ENCODE measurements at regions not wholly inside any gene's neighbourhood (a gene's known extent, or its start where the extent isn't known, plus 50 kb on each side); places are given as distances from the start of the nearest gene placed in this dataset.

DNA sequence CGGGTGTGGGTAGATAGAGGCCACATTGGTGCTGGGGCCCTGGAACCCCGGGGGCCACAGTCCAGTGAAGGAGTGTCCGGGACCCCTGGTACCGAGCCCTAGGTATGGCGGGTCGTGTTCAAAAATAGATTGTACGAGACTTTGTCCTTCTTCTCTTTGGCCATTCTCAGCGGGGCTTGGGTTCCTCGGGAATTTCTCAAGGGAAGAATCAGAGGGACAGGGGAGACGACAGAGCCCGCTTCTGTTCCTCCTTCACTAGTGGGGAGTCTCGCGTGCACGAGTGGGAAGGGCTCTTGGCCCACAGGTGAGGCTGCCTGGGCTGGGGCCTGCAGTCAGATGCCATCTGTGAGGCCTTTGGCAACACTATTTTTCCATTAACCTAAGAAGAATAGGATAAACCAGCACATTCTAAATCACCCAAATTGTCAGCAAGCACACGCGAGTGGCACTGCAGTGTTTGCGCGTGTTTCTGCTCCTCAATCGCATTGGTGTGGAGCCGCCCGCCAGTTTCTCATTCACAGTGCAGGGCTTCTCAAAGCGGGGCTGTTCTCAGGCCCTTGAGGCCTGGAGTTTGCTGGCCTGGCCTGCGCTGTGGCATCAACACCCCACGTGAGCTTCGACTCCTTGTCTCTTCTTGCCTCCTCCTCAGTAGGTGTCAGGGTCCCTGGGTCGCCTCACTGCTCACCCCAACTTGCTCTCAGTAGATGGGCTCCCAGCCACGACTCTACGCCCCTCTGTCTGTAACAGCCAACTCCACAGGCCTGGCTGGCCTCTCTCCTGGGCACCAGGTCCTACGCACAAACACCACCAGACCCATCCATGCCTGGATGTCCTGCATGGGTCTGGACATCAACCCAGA lies 187.6 kb upstream of the SHH start:
- DNase-seq = no peak

DNA sequence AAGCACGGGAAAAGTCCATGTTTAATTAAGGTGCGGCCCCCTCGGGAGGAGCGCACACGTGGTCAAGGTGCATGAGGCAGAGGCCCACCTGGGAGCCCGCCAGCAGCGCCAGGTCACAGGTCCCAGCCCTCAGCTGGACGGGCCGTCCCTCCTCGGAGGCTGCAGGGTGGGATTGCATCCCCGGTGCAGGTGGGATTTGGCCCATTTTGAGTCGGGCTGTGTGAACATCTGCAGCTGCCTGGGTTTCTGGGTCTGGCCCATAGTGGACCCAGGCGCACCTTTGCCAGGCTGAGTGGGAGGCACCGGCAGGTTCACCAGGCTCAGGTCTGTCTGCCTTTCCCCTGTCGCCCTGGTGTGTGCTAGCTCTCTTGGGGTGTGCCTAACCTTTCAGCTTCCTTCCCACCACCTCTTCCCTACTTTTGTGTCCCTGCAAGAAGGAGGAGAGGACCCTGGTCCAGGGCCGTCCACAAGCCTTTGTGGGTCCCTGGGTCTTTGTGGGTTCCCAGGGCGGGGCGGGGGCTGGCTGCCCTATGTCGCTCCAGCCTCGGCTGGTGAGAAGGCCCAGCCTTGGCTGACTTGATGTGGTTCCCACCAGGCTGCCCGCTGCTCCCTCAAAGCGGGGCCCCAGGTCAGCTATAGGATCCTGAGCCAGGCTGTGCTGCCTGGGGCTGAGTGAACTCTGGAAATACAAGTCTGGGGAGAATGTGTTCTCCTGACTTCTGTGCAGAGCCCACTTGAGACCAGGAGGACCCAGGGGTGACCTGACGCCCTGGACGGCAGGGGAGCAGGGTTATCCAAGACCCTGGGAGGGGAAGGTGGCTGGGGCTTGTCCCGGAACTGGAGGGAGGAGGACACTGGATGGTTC lies 186.7 kb upstream of the SHH start:
- DNase-seq = no peak

DNA sequence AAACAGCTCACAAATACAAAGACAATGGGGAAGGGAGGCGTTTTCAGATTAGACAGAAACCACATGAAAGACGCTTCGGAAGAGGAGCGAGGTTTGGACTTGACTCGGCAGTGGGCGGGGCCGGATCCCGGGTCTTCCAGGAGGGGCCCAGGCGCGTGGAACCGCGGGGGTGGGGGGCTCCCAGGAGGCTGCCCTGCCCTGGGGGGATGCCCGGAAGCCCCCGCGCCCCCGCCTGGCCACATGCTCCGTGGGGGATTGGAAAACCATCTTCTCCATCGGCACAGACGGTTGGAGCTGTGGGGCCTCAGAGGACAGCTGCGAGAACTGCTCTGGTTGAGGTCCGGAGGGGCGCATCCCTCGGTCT lies 186.0 kb upstream of the SHH start:
- DNase-seq = no peak

GRCh38 chr7:155997431-155998327 lies 185.4 kb upstream of the SHH start:
- DNase-seq = no peak

- DNase-seq = no peak
Measured at GRCh38 chr7:155996718-155997280, 184.5 kb upstream of the SHH start.

- DNase-seq = no peak
Measured at GRCh38 chr7:155995183-155995612, 182.9 kb upstream of the SHH start.

GRCh38 chr7:155994279-155994811 lies 182.1 kb upstream of the SHH start:
- no peak for DNase-seq

DNA sequence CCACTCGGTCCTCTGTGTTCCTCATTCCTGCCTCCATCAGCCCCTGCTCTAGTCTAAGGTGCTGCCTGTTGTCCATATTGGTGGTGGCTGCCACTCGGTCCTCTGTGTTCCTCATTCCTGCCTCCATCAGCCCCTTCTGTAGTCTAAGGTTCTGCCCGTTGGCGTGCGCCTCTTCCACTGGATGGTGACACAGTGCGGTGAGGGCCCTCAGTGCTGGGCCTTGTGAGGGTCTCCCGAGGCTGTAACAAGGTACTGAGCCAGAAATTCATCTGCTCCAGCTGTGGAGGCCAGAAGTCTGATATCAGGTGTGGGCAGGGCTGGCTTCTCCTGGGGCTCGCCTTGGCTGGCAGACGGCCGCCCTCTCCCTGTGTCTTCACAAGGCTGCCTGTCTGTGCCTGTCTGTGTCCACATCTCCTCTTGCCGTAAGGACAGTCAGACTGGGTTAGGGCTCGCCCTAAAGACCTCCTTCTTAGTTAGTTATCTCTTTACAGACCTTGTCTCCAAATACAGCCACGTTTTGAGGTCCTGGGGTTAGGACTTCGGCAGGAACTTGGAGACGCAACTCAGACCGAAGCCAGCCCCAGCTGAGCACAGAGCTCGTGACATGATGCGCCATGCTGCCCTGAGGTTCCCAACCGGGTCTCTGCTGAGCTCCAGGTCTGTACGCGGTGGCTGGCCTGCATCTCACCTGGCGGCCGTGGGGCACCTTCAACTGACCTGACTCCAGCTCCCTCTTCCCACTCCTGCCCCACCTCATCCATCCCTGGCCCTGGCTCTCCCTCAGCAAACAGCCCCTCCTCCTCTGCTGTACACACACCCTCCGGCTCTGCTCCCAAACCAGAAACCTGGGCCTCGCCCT lies 181.4 kb upstream of the SHH start:
- no peak for DNase-seq

GRCh38 chr7:155992974-155993373 lies 180.7 kb upstream of the SHH start:
- no peak for DNase-seq

- DNase-seq = no peak
Measured at GRCh38 chr7:155992538-155992937, 180.3 kb upstream of the SHH start.

- DNase-seq = no peak
Measured at GRCh38 chr7:155992107-155992506, 179.8 kb upstream of the SHH start.

GRCh38 chr7:155991470-155991869 lies 179.2 kb upstream of the SHH start:
- DNase-seq = no peak

DNA sequence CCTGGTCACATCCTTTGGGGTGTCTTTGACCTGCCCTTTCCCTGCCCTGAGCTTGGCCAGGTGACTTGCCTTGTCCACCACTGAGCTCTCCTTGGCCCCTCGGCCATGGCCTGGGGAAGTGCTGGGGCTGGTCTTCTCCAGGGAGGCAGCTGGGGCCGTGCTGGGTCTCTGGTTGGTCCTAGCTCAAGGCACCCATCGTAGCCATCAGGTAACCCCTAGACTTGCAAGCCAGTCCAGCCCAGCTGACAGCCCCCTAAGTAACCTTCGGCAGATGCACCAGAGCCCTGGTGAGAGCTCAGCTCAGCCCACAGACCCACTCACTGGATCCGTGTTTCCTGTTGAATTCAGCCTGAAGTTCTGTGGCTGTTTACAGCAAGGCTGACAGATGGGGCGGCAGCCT lies 176.2 kb upstream of the SHH start:
- no peak for DNase-seq

- DNase-seq = no peak
Measured at GRCh38 chr7:155987681-155988235, 175.5 kb upstream of the SHH start.

- no peak for DNase-seq
Measured at GRCh38 chr7:155986497-155987160, 174.4 kb upstream of the SHH start.

GRCh38 chr7:155985518-155986250 lies 173.4 kb upstream of the SHH start:
- no peak for DNase-seq

DNA sequence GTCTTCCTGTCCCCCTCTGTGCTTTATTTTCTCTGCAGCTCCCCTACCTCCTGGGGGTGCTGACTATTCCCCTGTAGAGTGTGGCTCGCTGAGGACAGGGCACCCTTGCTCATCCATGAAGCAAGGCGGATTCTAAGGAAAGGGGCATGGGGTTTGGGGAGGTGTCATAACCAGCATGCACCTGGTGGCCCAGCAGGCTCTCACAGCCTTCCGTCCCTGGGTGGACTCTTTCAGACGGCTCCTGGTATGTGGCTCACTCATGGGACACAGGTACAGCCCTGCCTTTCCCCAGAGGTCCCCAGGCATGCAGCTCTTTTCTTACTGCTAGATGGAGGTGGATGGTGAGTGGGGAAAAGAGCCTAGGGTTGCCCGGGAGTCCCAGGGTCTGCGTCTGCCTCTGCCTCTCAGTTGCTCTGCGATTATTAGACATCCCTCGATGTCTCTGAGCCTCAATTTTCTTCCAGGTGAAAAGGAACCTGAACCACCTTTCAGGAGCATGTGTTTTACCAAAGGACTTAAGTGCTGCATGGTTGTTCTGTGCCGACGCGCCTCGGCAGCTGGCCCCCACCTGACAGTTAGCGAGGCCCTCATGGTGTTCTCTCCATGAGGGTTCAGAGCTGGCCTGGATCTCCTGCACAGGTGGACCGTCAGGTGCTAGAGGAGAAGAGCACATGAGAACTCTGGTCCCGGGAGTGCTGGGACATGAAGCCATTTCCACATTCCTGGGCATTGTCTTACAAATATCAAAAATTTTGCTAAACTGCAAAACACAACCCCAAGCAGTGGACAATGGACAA lies 172.5 kb upstream of the SHH start:
- DNase-seq = no peak

- no peak for DNase-seq
Measured at GRCh38 chr7:155984028-155984580, 171.8 kb upstream of the SHH start.

Data from CD4-positive, alpha-beta T cell treated with Interleukin-1 beta for 1 hour (primary cell).